ENCODE measurements at regions not wholly inside any gene's neighbourhood (a gene's known extent, or its start where the extent isn't known, plus 50 kb on each side); places are given as distances from the start of the nearest gene placed in this dataset.

GRCh38 chr4:12692815-12693214 lies 791.3 kb downstream of the RAB28 start:
- TF ChIP-seq CTCF (IDR thresholded peaks at IDR 0.05) (no peak), POLR2A (IDR thresholded peaks at IDR 0.05) (no peak)
